HepG2 (cell line): ENCODE measurements at regions not wholly inside any gene's neighbourhood (a gene's known extent, or its start where the extent isn't known, plus 50 kb on each side); places are given as distances from the start of the nearest gene placed in this dataset.

ENCODE experiments used
- SMAD1 ChIP-seq: sonication (generic); formaldehyde crosslinking; IDR thresholded peaks from 2 replicates; pipeline ENCODE4 v1.4.0; 2020; ENCODE audit warnings: missing genetic modification reagents, low read depth, mild to moderate bottlenecking, borderline replicate concordance
- TBX2 ChIP-seq: sonication (generic); formaldehyde crosslinking; IDR thresholded peaks from 2 replicates; pipeline ENCODE4 v1.5.0; 2020; ENCODE audit warnings: missing genetic modification reagents, mild to moderate bottlenecking, borderline replicate concordance
- TCF7 ChIP-seq: sonication (generic); IDR thresholded peaks from 2 replicates; pipeline ENCODE4 v1.6.1; 2016; ENCODE audit warnings: antibody characterized with exemption, low read depth
- XBP1 ChIP-seq: sonication (generic); formaldehyde crosslinking; IDR thresholded peaks from 2 replicates; pipeline ENCODE4 v1.5.0; 2020; ENCODE audit warnings: missing genetic modification reagents
- ZFP36L2 ChIP-seq: sonication (generic); formaldehyde crosslinking; IDR thresholded peaks from 2 replicates; pipeline ENCODE4 v1.4.0; 2020; ENCODE audit warnings: missing genetic modification reagents
- ZNF138 ChIP-seq: sonication (generic); formaldehyde crosslinking; IDR thresholded peaks from 2 replicates; pipeline ENCODE4 v1.5.0; 2020; ENCODE audit warnings: mild to moderate bottlenecking, low read depth, missing genetic modification reagents
- ZNF761 ChIP-seq: sonication (generic); formaldehyde crosslinking; conservative IDR thresholded peaks from 2 replicates; pipeline ENCODE4 v1.4.0; 2020; ENCODE audit warnings: mild to moderate bottlenecking, missing genetic modification reagents
- ZNF780A ChIP-seq: sonication (generic); formaldehyde crosslinking; IDR thresholded peaks from 2 replicates; pipeline ENCODE4 v1.8.0; 2022; ENCODE audit warnings: mild to moderate bottlenecking, missing genetic modification reagents, moderate library complexity
- TF ChIP-seq, protein P1 (sequence below): sonication (generic); formaldehyde crosslinking; conservative IDR thresholded peaks from 2 replicates; pipeline ENCODE4 v1.4.0; 2020; ENCODE audit warnings: mild to moderate bottlenecking, missing genetic modification reagents, moderate library complexity
- TF ChIP-seq, protein P2 (sequence below): IDR thresholded peaks from 2 replicates; pipeline ENCODE4 v1.6.1; 2012; ENCODE audit warnings: low read depth, low read length, improper control_type of control experiment
- TF ChIP-seq, protein P3 (sequence below): sonication (generic); formaldehyde crosslinking; IDR thresholded peaks from 2 replicates; pipeline ENCODE4 v1.5.1; 2020; ENCODE audit warnings: mild to moderate bottlenecking, missing genetic modification reagents, borderline replicate concordance
- TF ChIP-seq, protein P4 (sequence below): sonication (generic); formaldehyde crosslinking; IDR thresholded peaks from 2 replicates; pipeline ENCODE4 v1.8.0; 2023; ENCODE audit warnings: mild to moderate bottlenecking, missing genetic modification reagents
- TF ChIP-seq, protein P5 (sequence below): sonication (generic); formaldehyde crosslinking; IDR thresholded peaks from 2 replicates; pipeline ENCODE4 v1.9.0; 2022; ENCODE audit warnings: missing genetic modification reagents, mild to moderate bottlenecking, borderline replicate concordance
- TF ChIP-seq, protein P6 (sequence below): sonication (generic); formaldehyde crosslinking; IDR thresholded peaks from 2 replicates; pipeline ENCODE4 v1.4.0; 2020; ENCODE audit warnings: missing genetic modification reagents

DNA sequence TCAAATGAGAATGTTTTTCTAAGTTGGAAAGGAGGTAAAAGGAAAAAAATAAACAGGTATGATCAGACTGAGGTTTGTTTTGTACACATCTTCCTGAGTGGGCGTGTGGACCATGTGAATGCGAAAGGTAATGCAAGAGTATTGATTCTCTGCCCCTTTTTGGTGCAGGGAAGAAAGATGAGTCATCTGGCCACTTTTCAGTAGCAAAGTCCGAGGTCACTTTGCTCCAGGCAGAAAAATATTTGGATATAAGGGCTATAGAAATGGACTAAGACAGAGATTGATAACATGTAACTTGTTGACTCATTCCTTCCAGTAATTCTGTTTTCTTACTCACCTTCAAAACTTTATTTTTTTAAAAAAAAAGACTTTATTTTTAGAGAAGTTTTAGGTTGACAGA, 130.5 kb downstream of the DSEL start (continued):
- TF ChIP-seq, protein P1, sequence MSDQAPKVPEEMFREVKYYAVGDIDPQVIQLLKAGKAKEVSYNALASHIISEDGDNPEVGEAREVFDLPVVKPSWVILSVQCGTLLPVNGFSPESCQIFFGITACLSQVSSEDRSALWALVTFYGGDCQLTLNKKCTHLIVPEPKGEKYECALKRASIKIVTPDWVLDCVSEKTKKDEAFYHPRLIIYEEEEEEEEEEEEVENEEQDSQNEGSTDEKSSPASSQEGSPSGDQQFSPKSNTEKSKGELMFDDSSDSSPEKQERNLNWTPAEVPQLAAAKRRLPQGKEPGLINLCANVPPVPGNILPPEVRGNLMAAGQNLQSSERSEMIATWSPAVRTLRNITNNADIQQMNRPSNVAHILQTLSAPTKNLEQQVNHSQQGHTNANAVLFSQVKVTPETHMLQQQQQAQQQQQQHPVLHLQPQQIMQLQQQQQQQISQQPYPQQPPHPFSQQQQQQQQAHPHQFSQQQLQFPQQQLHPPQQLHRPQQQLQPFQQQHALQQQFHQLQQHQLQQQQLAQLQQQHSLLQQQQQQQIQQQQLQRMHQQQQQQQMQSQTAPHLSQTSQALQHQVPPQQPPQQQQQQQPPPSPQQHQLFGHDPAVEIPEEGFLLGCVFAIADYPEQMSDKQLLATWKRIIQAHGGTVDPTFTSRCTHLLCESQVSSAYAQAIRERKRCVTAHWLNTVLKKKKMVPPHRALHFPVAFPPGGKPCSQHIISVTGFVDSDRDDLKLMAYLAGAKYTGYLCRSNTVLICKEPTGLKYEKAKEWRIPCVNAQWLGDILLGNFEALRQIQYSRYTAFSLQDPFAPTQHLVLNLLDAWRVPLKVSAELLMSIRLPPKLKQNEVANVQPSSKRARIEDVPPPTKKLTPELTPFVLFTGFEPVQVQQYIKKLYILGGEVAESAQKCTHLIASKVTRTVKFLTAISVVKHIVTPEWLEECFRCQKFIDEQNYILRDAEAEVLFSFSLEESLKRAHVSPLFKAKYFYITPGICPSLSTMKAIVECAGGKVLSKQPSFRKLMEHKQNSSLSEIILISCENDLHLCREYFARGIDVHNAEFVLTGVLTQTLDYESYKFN, result peak; percentile 83
- TF ChIP-seq, protein P2, sequence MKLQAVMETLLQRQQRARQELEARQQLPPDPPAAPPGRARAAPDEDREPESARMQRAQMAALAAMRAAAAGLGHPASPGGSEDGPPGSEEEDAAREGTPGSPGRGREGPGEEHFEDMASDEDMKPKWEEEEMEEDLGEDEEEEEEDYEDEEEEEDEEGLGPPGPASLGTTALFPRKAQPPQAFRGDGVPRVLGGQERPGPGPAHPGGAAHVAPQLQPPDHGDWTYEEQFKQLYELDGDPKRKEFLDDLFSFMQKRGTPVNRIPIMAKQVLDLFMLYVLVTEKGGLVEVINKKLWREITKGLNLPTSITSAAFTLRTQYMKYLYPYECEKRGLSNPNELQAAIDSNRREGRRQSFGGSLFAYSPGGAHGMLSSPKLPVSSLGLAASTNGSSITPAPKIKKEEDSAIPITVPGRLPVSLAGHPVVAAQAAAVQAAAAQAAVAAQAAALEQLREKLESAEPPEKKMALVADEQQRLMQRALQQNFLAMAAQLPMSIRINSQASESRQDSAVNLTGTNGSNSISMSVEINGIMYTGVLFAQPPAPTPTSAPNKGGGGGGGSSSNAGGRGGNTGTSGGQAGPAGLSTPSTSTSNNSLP, result peak; percentile 61; the same call in 1 of the 2 replicates
- TF ChIP-seq ZNF138 (no peak), TCF7 (peak; percentile 21; the same call in 1 of the 2 replicates), ZNF780A (CRISPR knock-in tag) (no peak), TBX2 (CRISPR knock-in tag) (no peak), XBP1 (CRISPR knock-in tag) (no peak), SMAD1 (no peak), ZNF761 (no peak), ZFP36L2 (CRISPR knock-in tag) (no peak)
- TF ChIP-seq, protein P3, sequence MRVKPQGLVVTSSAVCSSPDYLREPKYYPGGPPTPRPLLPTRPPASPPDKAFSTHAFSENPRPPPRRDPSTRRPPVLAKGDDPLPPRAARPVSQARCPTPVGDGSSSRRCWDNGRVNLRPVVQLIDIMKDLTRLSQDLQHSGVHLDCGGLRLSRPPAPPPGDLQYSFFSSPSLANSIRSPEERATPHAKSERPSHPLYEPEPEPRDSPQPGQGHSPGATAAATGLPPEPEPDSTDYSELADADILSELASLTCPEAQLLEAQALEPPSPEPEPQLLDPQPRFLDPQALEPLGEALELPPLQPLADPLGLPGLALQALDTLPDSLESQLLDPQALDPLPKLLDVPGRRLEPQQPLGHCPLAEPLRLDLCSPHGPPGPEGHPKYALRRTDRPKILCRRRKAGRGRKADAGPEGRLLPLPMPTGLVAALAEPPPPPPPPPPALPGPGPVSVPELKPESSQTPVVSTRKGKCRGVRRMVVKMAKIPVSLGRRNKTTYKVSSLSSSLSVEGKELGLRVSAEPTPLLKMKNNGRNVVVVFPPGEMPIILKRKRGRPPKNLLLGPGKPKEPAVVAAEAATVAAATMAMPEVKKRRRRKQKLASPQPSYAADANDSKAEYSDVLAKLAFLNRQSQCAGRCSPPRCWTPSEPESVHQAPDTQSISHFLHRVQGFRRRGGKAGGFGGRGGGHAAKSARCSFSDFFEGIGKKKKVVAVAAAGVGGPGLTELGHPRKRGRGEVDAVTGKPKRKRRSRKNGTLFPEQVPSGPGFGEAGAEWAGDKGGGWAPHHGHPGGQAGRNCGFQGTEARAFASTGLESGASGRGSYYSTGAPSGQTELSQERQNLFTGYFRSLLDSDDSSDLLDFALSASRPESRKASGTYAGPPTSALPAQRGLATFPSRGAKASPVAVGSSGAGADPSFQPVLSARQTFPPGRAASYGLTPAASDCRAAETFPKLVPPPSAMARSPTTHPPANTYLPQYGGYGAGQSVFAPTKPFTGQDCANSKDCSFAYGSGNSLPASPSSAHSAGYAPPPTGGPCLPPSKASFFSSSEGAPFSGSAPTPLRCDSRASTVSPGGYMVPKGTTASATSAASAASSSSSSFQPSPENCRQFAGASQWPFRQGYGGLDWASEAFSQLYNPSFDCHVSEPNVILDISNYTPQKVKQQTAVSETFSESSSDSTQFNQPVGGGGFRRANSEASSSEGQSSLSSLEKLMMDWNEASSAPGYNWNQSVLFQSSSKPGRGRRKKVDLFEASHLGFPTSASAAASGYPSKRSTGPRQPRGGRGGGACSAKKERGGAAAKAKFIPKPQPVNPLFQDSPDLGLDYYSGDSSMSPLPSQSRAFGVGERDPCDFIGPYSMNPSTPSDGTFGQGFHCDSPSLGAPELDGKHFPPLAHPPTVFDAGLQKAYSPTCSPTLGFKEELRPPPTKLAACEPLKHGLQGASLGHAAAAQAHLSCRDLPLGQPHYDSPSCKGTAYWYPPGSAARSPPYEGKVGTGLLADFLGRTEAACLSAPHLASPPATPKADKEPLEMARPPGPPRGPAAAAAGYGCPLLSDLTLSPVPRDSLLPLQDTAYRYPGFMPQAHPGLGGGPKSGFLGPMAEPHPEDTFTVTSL (CRISPR knock-in tag), result peak; percentile 86
- TF ChIP-seq, protein P4, sequence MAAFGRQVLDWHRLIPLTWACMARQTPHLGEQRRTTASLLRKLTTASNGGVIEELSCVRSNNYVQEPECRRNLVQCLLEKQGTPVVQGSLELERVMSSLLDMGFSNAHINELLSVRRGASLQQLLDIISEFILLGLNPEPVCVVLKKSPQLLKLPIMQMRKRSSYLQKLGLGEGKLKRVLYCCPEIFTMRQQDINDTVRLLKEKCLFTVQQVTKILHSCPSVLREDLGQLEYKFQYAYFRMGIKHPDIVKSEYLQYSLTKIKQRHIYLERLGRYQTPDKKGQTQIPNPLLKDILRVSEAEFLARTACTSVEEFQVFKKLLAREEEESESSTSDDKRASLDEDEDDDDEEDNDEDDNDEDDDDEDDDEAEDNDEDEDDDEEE (CRISPR knock-in tag), result no peak
- TF ChIP-seq, protein P5, sequence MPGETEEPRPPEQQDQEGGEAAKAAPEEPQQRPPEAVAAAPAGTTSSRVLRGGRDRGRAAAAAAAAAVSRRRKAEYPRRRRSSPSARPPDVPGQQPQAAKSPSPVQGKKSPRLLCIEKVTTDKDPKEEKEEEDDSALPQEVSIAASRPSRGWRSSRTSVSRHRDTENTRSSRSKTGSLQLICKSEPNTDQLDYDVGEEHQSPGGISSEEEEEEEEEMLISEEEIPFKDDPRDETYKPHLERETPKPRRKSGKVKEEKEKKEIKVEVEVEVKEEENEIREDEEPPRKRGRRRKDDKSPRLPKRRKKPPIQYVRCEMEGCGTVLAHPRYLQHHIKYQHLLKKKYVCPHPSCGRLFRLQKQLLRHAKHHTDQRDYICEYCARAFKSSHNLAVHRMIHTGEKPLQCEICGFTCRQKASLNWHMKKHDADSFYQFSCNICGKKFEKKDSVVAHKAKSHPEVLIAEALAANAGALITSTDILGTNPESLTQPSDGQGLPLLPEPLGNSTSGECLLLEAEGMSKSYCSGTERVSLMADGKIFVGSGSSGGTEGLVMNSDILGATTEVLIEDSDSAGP (CRISPR knock-in tag), result no peak
- TF ChIP-seq, protein P6, sequence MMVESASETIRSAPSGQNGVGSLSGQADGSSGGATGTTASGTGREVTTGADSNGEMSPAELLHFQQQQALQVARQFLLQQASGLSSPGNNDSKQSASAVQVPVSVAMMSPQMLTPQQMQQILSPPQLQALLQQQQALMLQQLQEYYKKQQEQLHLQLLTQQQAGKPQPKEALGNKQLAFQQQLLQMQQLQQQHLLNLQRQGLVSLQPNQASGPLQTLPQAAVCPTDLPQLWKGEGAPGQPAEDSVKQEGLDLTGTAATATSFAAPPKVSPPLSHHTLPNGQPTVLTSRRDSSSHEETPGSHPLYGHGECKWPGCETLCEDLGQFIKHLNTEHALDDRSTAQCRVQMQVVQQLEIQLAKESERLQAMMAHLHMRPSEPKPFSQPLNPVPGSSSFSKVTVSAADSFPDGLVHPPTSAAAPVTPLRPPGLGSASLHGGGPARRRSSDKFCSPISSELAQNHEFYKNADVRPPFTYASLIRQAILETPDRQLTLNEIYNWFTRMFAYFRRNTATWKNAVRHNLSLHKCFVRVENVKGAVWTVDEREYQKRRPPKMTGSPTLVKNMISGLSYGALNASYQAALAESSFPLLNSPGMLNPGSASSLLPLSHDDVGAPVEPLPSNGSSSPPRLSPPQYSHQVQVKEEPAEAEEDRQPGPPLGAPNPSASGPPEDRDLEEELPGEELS (CRISPR knock-in tag), result peak; percentile 75
